ENCODE measurements at regions not wholly inside any gene's neighbourhood (a gene's known extent, or its start where the extent isn't known, plus 50 kb on each side); places are given as distances from the start of the nearest gene placed in this dataset.

DNA sequence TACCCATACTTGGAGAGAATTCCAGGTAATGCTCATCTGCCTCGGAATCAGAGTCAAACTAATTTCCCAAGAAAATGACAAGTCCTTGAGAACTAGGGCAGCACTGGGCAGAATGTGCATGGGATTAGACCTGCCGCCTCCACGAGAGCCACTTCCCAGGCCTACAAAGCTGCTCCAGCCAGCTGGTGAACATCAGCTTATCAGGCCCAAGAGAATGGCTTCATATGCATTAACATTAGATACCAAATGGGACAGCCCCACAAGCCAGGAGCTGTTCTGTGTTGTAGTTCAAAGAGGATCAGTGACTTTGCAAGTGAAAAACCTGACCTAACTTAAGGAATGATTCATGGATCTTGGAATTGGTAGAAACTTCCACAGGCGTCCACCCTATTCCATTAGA lies 203.3 kb downstream of the CYLD start (continued):
- TF ChIP-seq SIN3A (conservative IDR thresholded peaks at IDR 0.05 in 1 of 2, IDR thresholded peaks at IDR 0.05 in 1 of 2; ENCODE audit: low read depth in 1 of 2, low read length in 2 of 2) = no peak
- TF ChIP-seq EP300 (IDR thresholded peaks at IDR 0.05; ENCODE audit: borderline replicate concordance in 1 of 2, low read depth in 2 of 2, low read length in 2 of 2) = no peak
- no peak for TF ChIP-seq SAP30 (IDR thresholded peaks at IDR 0.05; ENCODE audit: insufficient read depth, insufficient replicate concordance, low read length)
